UCSD-AML1 (cell line): ENCODE measurements at regions not wholly inside any gene's neighbourhood (a gene's known extent, or its start where the extent isn't known, plus 50 kb on each side); places are given as distances from the start of the nearest gene placed in this dataset.
"Not testable (repeated sequence)": the region's sequence is repeated elsewhere in the genome, so short reads cannot be mapped to it uniquely, and the experiment has no call there.

Source experiments
- DNase-seq: peaks from one replicate; lab custom pipeline; 2025; ENCODE audit not compliant: unreplicated experiment; lab: John Stamatoyannopoulos, UW

GRCh38 chr5:101278011-101278687, 375.1 kb upstream of the ST8SIA4 start:
- no peak for DNase-seq

- no peak for DNase-seq
Observed at GRCh38 chr5:101271945-101272344, 368.9 kb upstream of the ST8SIA4 start.

GRCh38 chr5:101271416-101271815, 368.3 kb upstream of the ST8SIA4 start:
- no peak for DNase-seq

GRCh38 chr5:101260857-101261256, 357.8 kb upstream of the ST8SIA4 start:
- DNase-seq: no peak

DNA sequence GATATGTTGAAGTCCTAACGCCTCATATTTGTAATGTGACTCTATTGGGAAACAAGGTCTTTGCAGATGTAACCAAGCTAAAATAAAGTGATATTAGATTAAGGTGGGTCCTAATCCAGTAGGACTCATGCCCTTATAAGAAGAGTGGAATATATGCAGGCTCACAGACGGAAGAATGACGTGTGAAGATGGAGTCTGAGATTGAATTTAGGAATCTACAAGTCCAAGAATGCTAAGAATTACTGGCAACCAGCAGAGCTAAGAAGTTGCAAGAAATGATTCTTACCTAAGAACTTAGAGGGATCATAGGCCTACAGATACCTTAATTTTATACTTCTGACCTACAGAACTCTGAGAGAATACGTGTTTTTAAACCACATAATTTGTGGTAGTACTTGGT, 350.0 kb upstream of the ST8SIA4 start:
- DNase-seq: no peak

- no peak for DNase-seq
Observed at GRCh38 chr5:101244621-101245020, 341.5 kb upstream of the ST8SIA4 start.

DNA sequence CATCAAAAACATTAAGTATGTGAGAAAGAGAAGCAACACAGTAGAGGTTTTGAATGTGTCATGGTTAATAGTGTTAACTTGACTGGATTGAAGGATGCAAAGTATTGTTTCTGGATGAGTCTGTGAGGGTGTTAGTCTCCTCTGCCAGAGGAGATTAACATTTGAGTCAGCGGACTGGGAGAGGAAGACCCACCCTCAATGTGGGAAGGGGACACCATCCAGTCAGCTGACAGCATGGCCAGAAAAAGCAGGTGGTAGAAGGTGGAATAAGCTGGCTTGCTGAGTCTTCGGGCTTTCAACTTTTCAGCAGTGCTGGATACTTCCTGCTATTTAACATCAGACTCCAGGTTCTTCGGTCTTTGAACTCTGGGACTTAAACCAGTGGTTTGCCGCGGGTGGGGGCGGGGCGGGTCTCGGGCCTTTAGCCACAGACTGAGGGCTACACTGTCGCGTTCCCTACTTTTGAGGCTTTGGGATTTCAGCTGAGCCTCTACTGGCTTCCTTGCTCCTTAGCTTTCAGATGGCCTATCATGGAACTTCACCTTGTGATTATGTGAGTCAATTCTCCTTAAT, 309.9 kb upstream of the ST8SIA4 start:
- DNase-seq: no peak

GRCh38 chr5:101206534-101206933, 303.5 kb upstream of the ST8SIA4 start:
- DNase-seq: no peak

GRCh38 chr5:101205065-101205464, 302.0 kb upstream of the ST8SIA4 start:
- not testable (repeated sequence) for DNase-seq

GRCh38 chr5:101180365-101180764, 277.3 kb upstream of the ST8SIA4 start:
- not testable (repeated sequence) for DNase-seq

GRCh38 chr5:101176605-101177004, 273.5 kb upstream of the ST8SIA4 start:
- no peak for DNase-seq

GRCh38 chr5:101174981-101175380, 271.9 kb upstream of the ST8SIA4 start:
- no peak for DNase-seq

GRCh38 chr5:101163088-101163487, 260.0 kb upstream of the ST8SIA4 start:
- DNase-seq: no peak

DNA sequence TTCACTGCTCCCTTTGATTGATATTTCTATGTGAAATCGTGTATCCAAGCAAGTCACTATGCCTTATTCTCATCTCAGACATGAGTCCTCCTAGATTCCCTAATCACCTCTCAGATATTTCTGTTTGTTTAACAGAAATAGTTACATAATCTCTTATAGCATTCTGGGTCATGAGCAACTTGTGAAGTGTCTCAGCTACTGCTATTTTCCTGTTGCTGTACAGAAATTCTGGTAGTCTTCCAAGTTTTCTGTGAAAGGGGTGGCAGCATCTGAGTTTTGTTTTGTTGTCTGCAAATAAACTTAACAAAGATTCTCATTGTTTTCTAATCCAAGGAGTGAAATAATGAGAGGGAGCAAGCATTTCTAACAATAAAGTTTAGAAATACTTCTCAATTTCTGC, 256.9 kb upstream of the ST8SIA4 start:
- DNase-seq: no peak

GRCh38 chr5:101159006-101159405, 255.9 kb upstream of the ST8SIA4 start:
- no peak for DNase-seq

DNA sequence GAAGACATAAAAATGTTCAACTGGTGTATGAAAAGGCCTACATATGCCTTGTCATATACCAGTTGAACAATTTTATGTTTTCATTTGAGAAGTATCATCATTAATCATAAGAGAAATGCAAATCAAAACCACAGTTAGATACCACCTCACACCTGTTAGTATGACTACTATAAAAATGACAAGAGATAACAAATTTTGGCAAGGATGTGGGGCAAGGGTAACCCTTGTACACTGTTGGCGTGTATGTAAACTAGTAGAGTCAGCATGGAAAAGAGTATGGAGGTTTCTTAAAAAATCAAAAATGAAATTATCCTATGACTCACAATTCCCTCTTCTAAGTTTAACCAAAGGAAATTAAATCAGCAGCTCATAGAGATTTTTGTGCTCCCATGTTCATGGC, 250.4 kb upstream of the ST8SIA4 start:
- no peak for DNase-seq

GRCh38 chr5:101143526-101143925, 240.4 kb upstream of the ST8SIA4 start:
- DNase-seq: no peak

DNA sequence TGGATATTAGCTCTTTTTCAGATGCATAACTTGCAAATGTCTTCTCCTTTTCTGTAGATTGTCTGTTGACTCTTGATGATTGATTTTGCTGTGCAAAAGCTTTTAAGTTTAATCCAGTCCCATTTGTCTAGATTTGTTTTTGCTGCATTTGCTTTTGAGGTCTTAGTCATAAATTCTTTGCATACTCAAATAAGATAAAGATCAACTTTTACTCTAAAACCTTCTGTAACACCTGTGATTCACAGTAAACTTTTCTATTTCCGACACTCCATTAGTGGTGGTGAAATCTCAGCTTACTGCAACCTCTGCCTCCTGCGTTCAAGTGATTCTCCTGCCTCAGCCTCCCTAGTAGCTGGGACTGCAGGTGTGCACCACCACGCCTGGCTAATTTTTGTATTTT, 239.0 kb upstream of the ST8SIA4 start:
- DNase-seq: no peak

- no peak for DNase-seq
Observed at GRCh38 chr5:101136454-101136853, 233.4 kb upstream of the ST8SIA4 start.

DNA sequence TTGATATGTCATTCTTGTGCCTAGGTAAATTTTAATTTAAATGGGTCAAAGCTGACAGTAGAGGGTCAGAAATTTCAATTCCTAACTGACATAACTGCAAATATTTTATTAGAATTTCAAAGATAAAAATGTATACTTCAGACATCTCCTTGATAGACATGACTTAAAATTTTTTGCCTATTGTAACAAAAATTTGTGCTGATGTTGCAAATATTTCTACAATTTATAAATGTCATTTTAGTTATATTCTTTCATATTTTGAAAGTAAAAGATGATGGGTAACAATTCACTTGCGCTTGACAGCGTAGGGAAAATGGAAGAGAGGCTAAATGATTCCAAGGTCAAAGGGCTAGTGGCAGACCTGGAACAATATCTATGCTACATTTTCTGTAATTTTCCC, 220.3 kb upstream of the ST8SIA4 start:
- DNase-seq: no peak

DNA sequence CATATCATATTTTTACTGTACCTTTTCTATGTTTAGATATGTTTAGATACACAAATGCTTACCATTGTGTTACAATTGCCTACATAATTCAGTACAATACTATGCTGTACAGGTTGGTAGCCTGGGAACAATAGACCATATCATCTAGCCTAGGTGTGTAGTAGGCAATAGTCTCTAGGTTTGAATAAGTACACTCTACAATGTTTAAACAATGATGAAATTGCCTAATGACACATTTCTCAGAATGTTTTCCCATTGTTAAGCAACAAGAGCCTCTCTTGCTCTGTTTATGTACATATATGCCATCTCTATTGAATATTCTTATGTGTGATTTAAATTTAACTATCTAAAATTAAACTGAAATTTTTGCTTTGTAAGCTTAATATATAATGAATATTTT, 209.6 kb upstream of the ST8SIA4 start:
- DNase-seq: no peak

DNA sequence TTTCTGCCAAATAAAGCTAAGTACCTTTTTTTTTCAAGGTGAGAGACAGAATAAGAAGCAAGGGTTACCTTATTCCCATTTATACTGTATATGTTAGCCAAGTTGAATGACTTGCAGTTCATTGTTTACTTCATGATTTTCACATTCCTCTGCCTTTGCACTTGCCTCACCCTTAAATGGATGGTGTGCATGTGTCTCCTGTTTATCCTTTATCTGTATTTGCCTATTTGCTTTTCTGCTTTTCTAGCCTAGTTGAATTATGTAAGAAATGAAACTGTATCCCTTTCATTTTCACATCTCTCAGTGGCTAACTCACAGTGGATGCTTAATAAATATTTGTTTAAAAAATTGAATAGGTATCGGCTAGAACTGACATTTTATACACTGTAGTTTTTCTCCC, 200.8 kb upstream of the ST8SIA4 start:
- DNase-seq: no peak

GRCh38 chr5:101102506-101102905, 199.4 kb upstream of the ST8SIA4 start:
- DNase-seq: no peak
